NT2/D1 (cell line): ENCODE measurements at regions not wholly inside any gene's neighbourhood (a gene's known extent, or its start where the extent isn't known, plus 50 kb on each side); places are given as distances from the start of the nearest gene placed in this dataset.

ENCODE experiments used
- DNase-seq: peaks from one replicate; pipeline ENCODE4 v3.0.0-alpha.2; 2011; ENCODE audit warnings: low read depth, low spot score
- H3K27me3 ChIP-seq: 2 replicates; pipeline ENCODE4 v1.6.0; 2011; ENCODE audit warnings: mild to moderate bottlenecking; ENCODE audit not compliant: insufficient read length, insufficient read depth
- H3K36me3 ChIP-seq: 2 replicates; pipeline ENCODE4 v1.6.1; 2011; ENCODE audit warnings: mild to moderate bottlenecking, low read length, mixed read lengths; ENCODE audit not compliant: insufficient read depth, insufficient read length
- H3K4me1 ChIP-seq: 2 replicates; pipeline ENCODE4 v1.5.1; 2011; ENCODE audit not compliant: insufficient read depth, insufficient read length
- H3K4me3 ChIP-seq: 2 replicates; pipeline ENCODE4 v1.5.1; 2011; ENCODE audit warnings: low read depth; ENCODE audit not compliant: insufficient read length
- H3K9ac ChIP-seq: 2 replicates; pipeline ENCODE4 v1.6.0; 2011; ENCODE audit warnings: low read depth; ENCODE audit not compliant: insufficient read length
- H3K9me3 ChIP-seq: 2 replicates; pipeline ENCODE4 v1.5.1; 2011; ENCODE audit warnings: mild to moderate bottlenecking, low read length; ENCODE audit not compliant: insufficient read depth
- SUZ12 ChIP-seq: IDR thresholded peaks from 2 replicates; pipeline ENCODE4 v1.6.1; 2011; ENCODE audit not compliant: insufficient read length, insufficient read depth; ENCODE audit errors: extremely low read depth
- YY1 ChIP-seq: IDR thresholded peaks from 2 replicates; pipeline ENCODE4 v1.6.1; 2011; ENCODE audit not compliant: insufficient read length, insufficient read depth
- ZNF274 ChIP-seq: IDR thresholded peaks from 2 replicates; pipeline ENCODE4 v1.6.1; 2011; ENCODE audit warnings: mild to moderate bottlenecking, low read depth, low read length

- no peaks in the 10 kb centered on the region for H3K4me1 ChIP-seq
- no peaks in the 10 kb centered on the region for H3K9me3 ChIP-seq
- no peak overlapping the region for H3K4me3 ChIP-seq
- DNase-seq, result peak; percentile 28
- H3K27me3 ChIP-seq, result no peaks in the 10 kb centered on the region
- TF ChIP-seq YY1 (no peak), ZNF274 (no peak), SUZ12 (no peak)
- no peaks in the 10 kb centered on the region for H3K36me3 ChIP-seq
- H3K9ac ChIP-seq, result no peak overlapping the region
Observed at GRCh38 chr5:74241751-74242140, 398.8 kb downstream of the ENC1 start.

DNA sequence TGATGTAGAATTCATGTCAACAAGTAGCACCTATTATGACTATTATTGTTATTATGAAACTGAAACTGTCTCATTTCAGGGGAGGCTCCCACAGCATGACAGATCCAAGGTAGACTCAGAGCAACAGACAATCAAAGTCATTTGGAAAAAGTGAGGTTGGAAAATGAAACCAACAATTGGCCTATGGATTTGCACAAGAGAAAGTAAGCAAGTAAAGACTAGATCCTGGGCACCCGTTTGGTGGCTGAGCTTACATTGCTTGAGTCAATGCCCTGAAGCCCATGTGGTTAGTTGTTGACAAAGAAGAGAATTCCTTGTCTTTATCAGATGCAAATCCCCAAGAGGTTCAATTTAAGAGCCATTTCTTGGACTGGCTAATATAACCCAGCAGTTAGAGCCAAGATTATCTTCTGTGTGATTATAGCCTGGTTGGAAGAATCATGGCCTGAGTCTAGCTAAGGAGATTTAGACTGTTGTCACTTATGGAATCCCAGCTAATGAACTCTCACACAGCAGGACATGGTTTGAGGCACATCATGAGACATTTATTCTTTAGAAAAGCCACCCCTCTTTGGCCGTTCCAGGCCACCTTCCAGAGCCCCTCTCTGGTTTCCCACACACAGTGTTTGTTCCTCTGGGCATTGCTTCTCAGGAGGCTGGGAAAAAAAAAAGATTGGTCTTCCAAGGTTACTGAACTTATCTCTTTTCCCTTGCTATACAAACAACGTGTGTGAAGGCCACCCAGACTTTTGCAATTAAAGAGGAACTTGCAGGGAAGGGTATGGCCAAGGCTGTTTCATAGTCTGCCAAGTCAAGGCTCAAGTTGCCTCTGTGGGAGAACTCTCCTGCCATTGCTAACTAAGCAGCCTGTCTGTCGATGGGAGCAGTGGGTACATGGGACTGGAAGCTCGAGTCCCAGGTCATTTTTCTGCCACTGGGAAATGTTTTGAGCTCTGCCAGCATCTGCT lies 399.5 kb downstream of the ENC1 start:
- no peak overlapping the region for H3K4me3 ChIP-seq
- TF ChIP-seq ZNF274, result no peak
- no peak for TF ChIP-seq SUZ12
- no peak for TF ChIP-seq YY1
- no peaks in the 10 kb centered on the region for H3K4me1 ChIP-seq
- H3K36me3 ChIP-seq, result no peaks in the 10 kb centered on the region
- no peaks in the 10 kb centered on the region for H3K27me3 ChIP-seq
- H3K9ac ChIP-seq, result no peak overlapping the region
- DNase-seq, result no peak
- no peaks in the 10 kb centered on the region for H3K9me3 ChIP-seq

DNA sequence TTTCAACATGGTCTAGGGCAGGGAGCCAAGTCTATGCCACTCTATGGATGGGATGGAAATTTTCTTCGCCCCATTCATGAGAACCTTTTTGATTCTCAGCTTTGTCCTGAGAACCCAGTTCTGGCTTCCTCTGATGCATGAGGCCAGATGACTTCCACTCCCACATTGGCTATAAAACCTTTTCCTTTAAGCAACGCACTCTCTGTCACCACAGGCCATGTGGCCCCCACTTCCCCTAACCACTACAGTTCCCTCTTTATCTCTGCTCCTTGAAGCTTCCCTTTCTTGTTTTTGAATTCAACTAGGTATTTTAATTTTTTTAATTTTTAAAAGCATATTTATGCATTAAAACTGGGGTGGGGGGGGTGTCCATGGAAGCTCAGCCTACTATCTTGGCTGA lies 401.3 kb downstream of the ENC1 start:
- H3K4me3 ChIP-seq, result no peak overlapping the region
- no peak overlapping the region for H3K9ac ChIP-seq
- H3K9me3 ChIP-seq, result peaks cover 5% of the 10 kb centered on the region; the same call in 1 of the 2 replicates
- H3K27me3 ChIP-seq, result no peaks in the 10 kb centered on the region
- TF ChIP-seq ZNF274 (no peak), SUZ12 (no peak), YY1 (no peak)
- H3K36me3 ChIP-seq, result no peaks in the 10 kb centered on the region
- DNase-seq, result no peak
- H3K4me1 ChIP-seq, result no peaks in the 10 kb centered on the region

- Histone ChIP-seq H3K36me3 (no peaks in the 10 kb centered on the region), H3K9me3 (peaks cover 6% of the 10 kb centered on the region; the same call in 1 of the 2 replicates), H3K9ac (no peak overlapping the region), H3K27me3 (no peaks in the 10 kb centered on the region), H3K4me1 (no peaks in the 10 kb centered on the region), H3K4me3 (no peak overlapping the region)
- DNase-seq, result no peak
- no peak for TF ChIP-seq SUZ12
- no peak for TF ChIP-seq YY1
- no peak for TF ChIP-seq ZNF274
Observed at GRCh38 chr5:74237571-74238145, 402.9 kb downstream of the ENC1 start.

GRCh38 chr5:74235552-74235951 lies 405.0 kb downstream of the ENC1 start:
- H3K4me1 ChIP-seq, result no peaks in the 10 kb centered on the region
- H3K36me3 ChIP-seq, result no peaks in the 10 kb centered on the region
- TF ChIP-seq SUZ12 (no peak), YY1 (no peak), ZNF274 (no peak)
- peaks cover 6% of the 10 kb centered on the region; the same call in 1 of the 2 replicates for H3K9me3 ChIP-seq
- DNase-seq, result no peak
- no peak overlapping the region for H3K4me3 ChIP-seq
- H3K27me3 ChIP-seq, result no peaks in the 10 kb centered on the region
- H3K9ac ChIP-seq, result no peak overlapping the region

DNA sequence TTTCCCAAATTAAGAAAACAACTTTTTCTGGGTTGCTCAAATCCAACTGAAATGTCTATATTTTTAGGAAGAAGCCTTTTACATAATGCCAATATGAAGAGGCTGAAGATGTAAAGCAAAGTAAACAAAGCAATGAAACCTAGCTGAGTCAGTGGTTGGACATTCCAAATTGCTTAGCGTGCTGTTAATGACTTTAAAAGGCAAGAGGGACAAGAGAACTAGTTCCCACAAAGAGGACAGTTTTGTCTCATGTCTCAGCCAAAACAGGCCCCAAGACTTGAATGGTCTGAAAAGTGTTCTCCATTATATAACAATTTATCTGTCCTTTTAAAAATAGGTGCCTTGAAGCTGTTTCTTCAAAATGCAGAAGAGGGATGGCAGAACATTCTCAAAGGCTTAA lies 407.0 kb downstream of the ENC1 start:
- TF ChIP-seq SUZ12, result no peak
- no peak for TF ChIP-seq YY1
- TF ChIP-seq ZNF274, result no peak
- Histone ChIP-seq H3K4me3 (no peak overlapping the region), H3K36me3 (no peaks in the 10 kb centered on the region), H3K4me1 (no peaks in the 10 kb centered on the region), H3K9ac (no peak overlapping the region), H3K27me3 (no peaks in the 10 kb centered on the region), H3K9me3 (peaks cover 6% of the 10 kb centered on the region; the same call in 1 of the 2 replicates)
- no peak for DNase-seq

GRCh38 chr5:74233091-74233490 lies 407.4 kb downstream of the ENC1 start:
- H3K9ac ChIP-seq, result no peak overlapping the region

More at GRCh38 chr5:74233091-74233490, 407.4 kb downstream of the ENC1 start:
- H3K4me1 ChIP-seq, result no peaks in the 10 kb centered on the region
- no peak for TF ChIP-seq SUZ12
- no peak for TF ChIP-seq ZNF274
- TF ChIP-seq YY1, result no peak
- DNase-seq, result no peak
- no peak overlapping the region for H3K4me3 ChIP-seq
- H3K27me3 ChIP-seq, result no peaks in the 10 kb centered on the region
- H3K9me3 ChIP-seq, result peaks cover 6% of the 10 kb centered on the region; the same call in 1 of the 2 replicates
- H3K36me3 ChIP-seq, result no peaks in the 10 kb centered on the region
